Astrocyte of the spinal cord (primary cell): ENCODE measurements at regions not wholly inside any gene's neighbourhood (a gene's known extent, or its start where the extent isn't known, plus 50 kb on each side); places are given as distances from the start of the nearest gene placed in this dataset.
"Not testable (repeated sequence)": the region's sequence is repeated elsewhere in the genome, so short reads cannot be mapped to it uniquely, and the experiment has no call there.

Experiments
- DNase-seq: peaks from one replicate; pipeline ENCODE4 v3.0.0; 2011; ENCODE audit warnings: low read depth, low spot score
- H3K4me3 ChIP-seq: 2 replicates; pipeline ENCODE4 v1.5.1; 2011; ENCODE audit warnings: low read depth, mild to moderate bottlenecking, low read length, moderate library complexity
- CTCF ChIP-seq: IDR thresholded peaks from 2 replicates; pipeline ENCODE4 v1.5.1; 2012; ENCODE audit warnings: low read depth, mild to moderate bottlenecking, low read length, inconsistent platforms
- in situ Hi-C: cut with HindIII; loops from 2 replicates; pipeline ENCODE4 v1.10.0; 2017; ENCODE audit warnings: low sequenced_read_pairs

DNA sequence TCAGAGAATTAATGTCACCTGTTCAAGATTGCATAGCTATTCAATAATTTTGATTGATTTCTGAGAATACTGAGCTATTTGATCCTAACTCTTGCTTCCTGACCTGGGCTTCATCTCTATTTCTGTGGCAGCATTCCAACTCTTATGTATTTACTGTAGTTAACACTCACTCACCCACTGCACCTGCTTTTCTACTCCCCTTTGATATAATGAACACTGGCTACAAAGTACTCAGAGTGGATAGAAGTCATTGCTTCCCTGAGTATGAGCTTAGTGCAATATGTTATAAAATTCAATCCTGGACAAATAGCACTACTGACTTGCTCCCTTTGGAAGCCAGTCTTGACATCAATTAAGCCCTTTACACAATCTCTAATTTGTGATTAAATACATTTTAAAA, 117.2 kb downstream of the APIP start:
- H3K4me3 ChIP-seq: no peak overlapping the region
- in situ Hi-C loops: no loop called here
- no peak for TF ChIP-seq CTCF
- DNase-seq: no peak

- DNase-seq, H3K4me3 ChIP-seq, in situ Hi-C loops: not testable (repeated sequence)
Observed at GRCh38 chr11:34797497-34797896, 118.7 kb downstream of the APIP start.

DNA sequence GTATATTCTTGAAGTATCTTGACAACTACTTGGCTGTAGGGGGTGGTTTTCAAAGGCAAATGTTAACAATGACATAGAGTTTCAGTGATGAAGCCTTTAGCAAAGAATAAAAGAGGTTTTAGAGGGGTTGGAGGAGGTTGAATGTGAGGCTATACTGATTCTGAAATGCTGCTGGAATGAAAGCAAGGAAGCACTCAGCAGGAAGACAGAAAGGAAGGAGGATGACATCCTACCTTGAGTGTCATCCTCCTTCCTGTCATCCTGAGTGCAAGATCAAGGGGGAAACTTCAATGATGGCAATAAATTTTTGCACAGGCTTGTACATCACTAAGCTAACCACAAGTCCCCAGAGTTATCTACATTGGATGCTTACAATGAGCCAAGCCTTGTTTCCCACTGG, 120.5 kb downstream of the APIP start:
- in situ Hi-C loops: no loop called here
- no peak for TF ChIP-seq CTCF
- no peak overlapping the region for H3K4me3 ChIP-seq
- DNase-seq: no peak

DNA sequence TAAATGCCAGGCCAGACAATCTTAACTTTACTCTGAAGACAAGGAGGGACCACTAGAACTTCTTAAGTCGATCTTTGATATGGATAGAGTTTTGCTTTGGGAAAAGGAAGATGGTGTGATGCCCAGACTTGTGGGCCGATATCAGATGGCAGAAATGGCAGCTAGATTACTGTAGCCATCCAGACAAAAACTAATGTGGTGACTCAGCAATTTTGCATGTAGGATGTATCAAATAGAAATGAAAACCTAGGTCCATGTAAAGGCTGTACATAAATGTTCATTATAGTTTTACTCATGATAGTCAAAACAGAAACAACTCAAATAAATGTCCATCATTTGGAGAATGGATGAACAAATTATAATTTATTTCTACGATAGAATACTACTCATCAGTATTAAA, 121.5 kb downstream of the APIP start:
- no peak for TF ChIP-seq CTCF
- no peak for DNase-seq
- no peak overlapping the region for H3K4me3 ChIP-seq
- in situ Hi-C loops: no loop called here

DNA sequence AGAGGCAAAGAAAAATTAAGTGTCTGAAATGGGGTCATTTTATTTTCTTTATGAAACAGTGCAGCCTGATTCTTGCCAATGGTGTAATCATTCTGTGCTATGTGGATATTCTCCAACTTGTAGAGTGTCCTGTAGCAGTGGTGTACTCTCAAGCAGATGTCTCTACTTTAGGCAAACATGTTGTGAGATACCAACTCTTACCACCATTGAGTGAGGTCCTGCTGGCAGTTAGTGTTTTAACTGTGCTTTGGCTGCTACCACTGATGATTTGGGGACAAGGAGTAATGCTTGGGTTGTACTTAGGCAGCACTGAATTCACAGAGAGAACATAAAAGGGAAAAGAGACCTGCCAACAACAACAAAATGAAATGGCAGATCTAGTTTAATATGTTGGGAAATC, 122.5 kb downstream of the APIP start:
- DNase-seq: no peak
- in situ Hi-C loops: no loop called here
- TF ChIP-seq CTCF: no peak

DNA sequence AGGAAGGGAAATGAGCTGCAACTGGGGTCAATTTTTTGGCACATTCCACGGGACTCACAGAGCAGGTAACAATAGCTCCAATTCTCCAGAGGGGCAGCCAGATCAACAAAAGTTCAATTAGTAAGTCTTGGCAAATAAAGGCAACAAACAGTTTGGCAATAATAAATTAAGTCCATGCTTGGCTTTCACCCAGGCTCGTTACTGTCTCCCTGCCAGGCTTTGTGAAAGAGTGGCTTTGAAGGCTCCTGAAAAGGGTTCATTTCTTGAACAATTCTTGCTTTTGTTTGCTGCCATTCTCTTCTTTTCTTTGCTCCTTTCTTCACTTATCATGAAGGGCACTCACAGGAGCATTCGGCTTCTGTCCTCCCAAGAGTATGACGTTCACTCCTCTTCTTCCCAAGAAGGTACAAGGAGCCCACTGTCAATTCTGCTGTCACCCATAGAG, 123.3 kb downstream of the APIP start:
- no peak for TF ChIP-seq CTCF
- DNase-seq: no peak
- in situ Hi-C loops: no loop called here
- no peak overlapping the region for H3K4me3 ChIP-seq

More for the DNA sequence above, 122.5 kb downstream of the APIP start:
- H3K4me3 ChIP-seq: no peak overlapping the region

- TF ChIP-seq CTCF: no peak
- H3K4me3 ChIP-seq: no peak overlapping the region
- in situ Hi-C loops: no loop called here
- no peak for DNase-seq
Observed at GRCh38 chr11:34791780-34792542, 124.2 kb downstream of the APIP start.
